Astrocyte (in vitro differentiated cells and primary cell): ENCODE measurements at regions not wholly inside any gene's neighbourhood (a gene's known extent, or its start where the extent isn't known, plus 50 kb on each side); places are given as distances from the start of the nearest gene placed in this dataset.

Experiments
- EZH2 ChIP-seq: IDR thresholded peaks from 2 replicates; pipeline ENCODE4 v1.6.1; 2012; ENCODE audit warnings: mild to moderate bottlenecking, low read length, inconsistent platforms; ENCODE audit not compliant: insufficient read depth
- TF ChIP-seq, protein P1 (sequence below): IDR thresholded peaks from 2 replicates; pipeline ENCODE4 v1.5.1; 2011; ENCODE audit warnings: low read depth, mild to moderate bottlenecking, inconsistent platforms, low read length, moderate library complexity; ENCODE audit not compliant: insufficient read depth

DNA sequence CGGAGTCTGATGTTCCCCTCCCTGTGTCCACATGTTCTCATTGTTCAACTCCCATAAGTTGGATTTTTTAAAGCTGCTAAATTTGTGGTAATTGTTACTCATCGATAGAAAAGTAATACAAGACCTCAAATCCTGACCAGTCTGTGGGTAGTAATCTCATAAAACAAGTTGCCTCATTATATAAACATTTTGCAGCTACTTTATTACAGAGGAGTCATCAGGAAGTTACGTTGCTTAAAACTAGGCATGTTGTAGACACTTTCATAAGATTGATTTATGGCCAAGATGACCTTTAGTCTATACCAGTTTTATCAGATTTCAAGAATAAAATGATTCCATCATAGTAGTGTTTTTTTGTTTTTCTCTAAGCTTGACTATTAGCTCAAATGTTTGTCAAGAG lies 208.8 kb downstream of the GIPC2 start:
- TF ChIP-seq, protein P1, sequence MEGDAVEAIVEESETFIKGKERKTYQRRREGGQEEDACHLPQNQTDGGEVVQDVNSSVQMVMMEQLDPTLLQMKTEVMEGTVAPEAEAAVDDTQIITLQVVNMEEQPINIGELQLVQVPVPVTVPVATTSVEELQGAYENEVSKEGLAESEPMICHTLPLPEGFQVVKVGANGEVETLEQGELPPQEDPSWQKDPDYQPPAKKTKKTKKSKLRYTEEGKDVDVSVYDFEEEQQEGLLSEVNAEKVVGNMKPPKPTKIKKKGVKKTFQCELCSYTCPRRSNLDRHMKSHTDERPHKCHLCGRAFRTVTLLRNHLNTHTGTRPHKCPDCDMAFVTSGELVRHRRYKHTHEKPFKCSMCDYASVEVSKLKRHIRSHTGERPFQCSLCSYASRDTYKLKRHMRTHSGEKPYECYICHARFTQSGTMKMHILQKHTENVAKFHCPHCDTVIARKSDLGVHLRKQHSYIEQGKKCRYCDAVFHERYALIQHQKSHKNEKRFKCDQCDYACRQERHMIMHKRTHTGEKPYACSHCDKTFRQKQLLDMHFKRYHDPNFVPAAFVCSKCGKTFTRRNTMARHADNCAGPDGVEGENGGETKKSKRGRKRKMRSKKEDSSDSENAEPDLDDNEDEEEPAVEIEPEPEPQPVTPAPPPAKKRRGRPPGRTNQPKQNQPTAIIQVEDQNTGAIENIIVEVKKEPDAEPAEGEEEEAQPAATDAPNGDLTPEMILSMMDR: no peak
- TF ChIP-seq EZH2: no peak
